Peyer's patch (tissue), 4 donors: ENCODE measurements at regions not wholly inside any gene's neighbourhood (a gene's known extent, or its start where the extent isn't known, plus 50 kb on each side); places are given as distances from the start of the nearest gene placed in this dataset.

ENCODE experiments used
- DNase-seq, 3 donors: peaks; one replicate each; pipeline ENCODE4 v3.0.0-alpha.2; 2017 to 2019
- H3K27ac ChIP-seq, 4 donors: fragments of 200-600 bp; sonication (generic); one replicate each; pipeline ENCODE4 v1.5.1; 2016 to 2019
- H3K27me3 ChIP-seq, 2 donors: fragments of 200-600 bp; sonication (generic); one replicate each; pipeline ENCODE4 v1.5.1; 2019
- H3K36me3 ChIP-seq, 3 donors: fragments of 200-600 bp; sonication (generic); one replicate each; pipeline ENCODE4 v1.5.1; 2016 to 2019
- H3K4me1 ChIP-seq, 4 donors: fragments of 200-600 bp; sonication (generic); one replicate each; pipeline ENCODE4 v1.5.1; 2016 to 2019
- H3K4me3 ChIP-seq, 4 donors: fragments of 200-600 bp; sonication (generic); 1 replicate in 3 of 4; 2 replicates in 1 of 4; pipeline ENCODE4 v1.5.1; 2016 to 2019; ENCODE audit warnings: mild to moderate bottlenecking in 1 of 4
- H3K9me3 ChIP-seq, 4 donors: fragments of 200-600 bp; sonication (generic); one replicate each; pipeline ENCODE4 v1.5.1; 2016 to 2019; ENCODE audit warnings: mild to moderate bottlenecking in 1 of 4
- POLR2A ChIP-seq, 2 donors: fragments of 450-650 bp; IDR thresholded peaks; one replicate each; pipeline ENCODE4 v1.5.1; 2017; ENCODE audit warnings: antibody characterized with exemption in 2 of 2, mild to moderate bottlenecking in 2 of 2, moderate library complexity in 2 of 2
- TF ChIP-seq, protein P1 (sequence below), 6 experiments: fragments of 450-650 bp in 4 of 6; fragments of 200-600 bp in 2 of 6; sonication (generic) in 1 of 6; IDR thresholded peaks; one replicate each; pipeline ENCODE4 v1.5.1; 2017 to 2019; ENCODE audit warnings: antibody characterized with exemption in 6 of 6, mild to moderate bottlenecking in 3 of 6, moderate library complexity in 1 of 6

DNA sequence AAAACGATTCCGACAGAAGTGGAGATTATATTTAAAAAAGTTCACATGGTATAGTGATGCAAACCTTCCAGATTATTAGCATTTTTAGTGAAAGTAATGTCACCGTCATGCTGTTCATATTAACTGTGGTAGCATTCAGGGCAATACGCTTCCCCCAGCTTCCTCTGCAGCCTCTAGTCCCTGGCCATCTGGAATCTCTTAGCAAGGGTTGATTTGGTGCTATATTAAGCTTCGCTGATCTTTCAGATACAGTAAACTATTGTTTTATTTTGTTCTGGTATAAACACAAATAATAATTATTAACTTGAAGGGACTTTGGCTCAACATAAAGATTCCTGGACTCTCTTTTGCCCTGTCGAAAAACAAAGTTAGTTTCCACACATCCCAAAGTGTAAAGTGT lies 1080.5 kb upstream of the TENM3 start:
- no peaks in the 10 kb centered on the region for H3K9me3 ChIP-seq
- no peak overlapping the region for H3K4me3 ChIP-seq
- H3K27me3 ChIP-seq, result no peaks in the 10 kb centered on the region
- no peaks in the 10 kb centered on the region for H3K4me1 ChIP-seq
- no peak for TF ChIP-seq POLR2A (IDR thresholded peaks at IDR 0.05)
- TF ChIP-seq, protein P1, sequence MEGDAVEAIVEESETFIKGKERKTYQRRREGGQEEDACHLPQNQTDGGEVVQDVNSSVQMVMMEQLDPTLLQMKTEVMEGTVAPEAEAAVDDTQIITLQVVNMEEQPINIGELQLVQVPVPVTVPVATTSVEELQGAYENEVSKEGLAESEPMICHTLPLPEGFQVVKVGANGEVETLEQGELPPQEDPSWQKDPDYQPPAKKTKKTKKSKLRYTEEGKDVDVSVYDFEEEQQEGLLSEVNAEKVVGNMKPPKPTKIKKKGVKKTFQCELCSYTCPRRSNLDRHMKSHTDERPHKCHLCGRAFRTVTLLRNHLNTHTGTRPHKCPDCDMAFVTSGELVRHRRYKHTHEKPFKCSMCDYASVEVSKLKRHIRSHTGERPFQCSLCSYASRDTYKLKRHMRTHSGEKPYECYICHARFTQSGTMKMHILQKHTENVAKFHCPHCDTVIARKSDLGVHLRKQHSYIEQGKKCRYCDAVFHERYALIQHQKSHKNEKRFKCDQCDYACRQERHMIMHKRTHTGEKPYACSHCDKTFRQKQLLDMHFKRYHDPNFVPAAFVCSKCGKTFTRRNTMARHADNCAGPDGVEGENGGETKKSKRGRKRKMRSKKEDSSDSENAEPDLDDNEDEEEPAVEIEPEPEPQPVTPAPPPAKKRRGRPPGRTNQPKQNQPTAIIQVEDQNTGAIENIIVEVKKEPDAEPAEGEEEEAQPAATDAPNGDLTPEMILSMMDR (IDR thresholded peaks at IDR 0.05), result no peak
- no peaks in the 10 kb centered on the region for H3K36me3 ChIP-seq
- no peak overlapping the region for H3K27ac ChIP-seq
- no peak for DNase-seq

DNA sequence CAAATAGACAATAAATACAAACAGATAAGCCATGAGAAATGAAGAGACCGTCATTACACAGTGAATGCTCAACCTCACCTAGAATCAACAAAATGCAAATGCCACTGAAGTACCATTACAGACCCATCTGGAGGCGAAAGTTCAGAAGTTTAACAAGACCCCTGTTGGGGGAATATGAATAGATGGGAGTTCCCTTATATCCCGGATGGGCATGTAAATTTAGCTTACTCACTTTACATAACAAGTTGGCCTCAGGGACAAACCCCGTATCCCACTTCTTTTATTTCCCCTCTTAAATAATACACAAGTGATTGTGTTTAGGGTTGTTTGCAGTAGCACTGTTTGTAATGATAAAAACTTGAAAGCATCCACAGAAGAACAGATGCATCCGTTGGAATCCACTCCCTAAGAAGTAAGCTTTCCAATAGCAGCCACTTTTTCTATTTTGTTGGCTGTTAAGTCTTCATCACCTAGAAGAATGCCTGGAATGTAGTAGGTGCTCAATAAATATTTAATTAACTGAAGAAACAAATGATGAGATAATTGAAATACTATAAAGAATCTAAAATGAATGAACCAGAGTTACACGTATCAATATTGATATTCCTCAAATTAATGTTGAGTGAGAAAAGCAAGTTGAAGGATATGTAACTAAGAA lies 1076.3 kb upstream of the TENM3 start:
- Histone ChIP-seq H3K4me3 (no peak overlapping the region), H3K27ac (no peak overlapping the region), H3K36me3 (no peaks in the 10 kb centered on the region), H3K4me1 (no peaks in the 10 kb centered on the region), H3K9me3 (no peaks in the 10 kb centered on the region), H3K27me3 (no peaks in the 10 kb centered on the region)
- no peak for TF ChIP-seq POLR2A (IDR thresholded peaks at IDR 0.05)
- TF ChIP-seq, protein P1 (IDR thresholded peaks at IDR 0.05), result no peak
- DNase-seq, result no peak

DNA sequence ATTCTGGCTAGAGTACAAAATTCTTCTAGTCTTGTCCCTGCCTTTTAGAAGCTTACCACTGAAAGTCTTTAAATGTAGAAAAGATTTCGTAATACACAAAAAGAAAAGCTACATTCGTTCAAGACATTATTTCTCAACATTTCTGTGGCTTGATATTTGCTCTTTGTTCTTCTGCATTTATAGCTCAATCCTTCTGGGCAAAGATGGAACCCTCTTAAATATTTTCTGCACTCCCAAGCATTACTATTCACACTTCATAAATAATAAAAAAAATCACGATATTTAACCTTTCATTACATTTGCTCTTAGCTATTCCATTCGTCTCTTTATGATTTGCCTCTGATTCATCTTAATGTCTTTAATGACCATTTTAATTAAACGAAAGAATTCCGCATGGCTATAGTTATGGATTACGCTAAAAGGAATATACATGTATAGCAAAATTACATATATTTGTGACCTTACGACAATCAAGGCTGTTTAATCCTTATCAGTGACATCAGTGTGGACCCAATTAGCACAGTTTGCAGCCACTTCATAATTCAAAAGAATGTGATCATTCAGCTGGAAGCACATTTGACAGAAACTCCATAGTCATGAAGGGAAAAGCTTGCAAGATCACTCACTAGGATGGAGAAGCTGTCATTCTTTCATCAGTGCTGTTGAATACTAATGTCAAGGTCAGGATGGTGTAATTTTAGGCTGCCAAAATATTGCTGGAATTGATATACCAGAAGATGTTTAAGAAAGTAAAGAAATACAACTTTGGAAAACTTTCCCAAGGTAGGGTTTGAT lies 1075.0 kb upstream of the TENM3 start:
- TF ChIP-seq, protein P1 (IDR thresholded peaks at IDR 0.05), result no peak
- no peak for TF ChIP-seq POLR2A (IDR thresholded peaks at IDR 0.05)
- H3K27ac ChIP-seq, result no peak overlapping the region
- no peak overlapping the region for H3K4me3 ChIP-seq
- no peaks in the 10 kb centered on the region for H3K4me1 ChIP-seq
- DNase-seq, result no peak
- H3K36me3 ChIP-seq, result no peaks in the 10 kb centered on the region
- H3K27me3 ChIP-seq, result no peaks in the 10 kb centered on the region
- H3K9me3 ChIP-seq, result no peaks in the 10 kb centered on the region

DNA sequence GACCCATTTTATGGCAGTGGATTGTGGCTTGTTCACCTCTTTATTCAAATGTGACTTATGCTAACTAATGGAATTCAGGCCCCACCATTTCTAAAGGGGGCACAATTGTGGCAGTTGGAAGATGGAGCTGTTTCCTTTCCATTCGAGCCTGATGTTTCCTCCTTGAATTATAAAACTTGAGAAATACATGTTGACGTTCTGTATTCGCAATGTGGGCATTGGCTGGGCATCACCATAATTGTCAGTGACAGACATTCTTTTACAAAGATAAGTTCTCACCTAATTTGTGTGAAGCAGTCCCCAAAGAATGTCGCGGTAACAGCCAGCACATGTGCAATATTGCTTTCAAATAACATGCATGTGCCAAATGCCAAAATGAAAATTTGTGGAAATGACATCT lies 1070.2 kb upstream of the TENM3 start:
- no peak for DNase-seq
- Histone ChIP-seq H3K9me3 (no peaks in the 10 kb centered on the region), H3K36me3 (no peaks in the 10 kb centered on the region), H3K4me3 (no peak overlapping the region), H3K27me3 (no peaks in the 10 kb centered on the region), H3K27ac (no peak overlapping the region), H3K4me1 (no peaks in the 10 kb centered on the region)
- TF ChIP-seq POLR2A (IDR thresholded peaks at IDR 0.05), result no peak
- TF ChIP-seq, protein P1 (IDR thresholded peaks at IDR 0.05), result no peak

DNA sequence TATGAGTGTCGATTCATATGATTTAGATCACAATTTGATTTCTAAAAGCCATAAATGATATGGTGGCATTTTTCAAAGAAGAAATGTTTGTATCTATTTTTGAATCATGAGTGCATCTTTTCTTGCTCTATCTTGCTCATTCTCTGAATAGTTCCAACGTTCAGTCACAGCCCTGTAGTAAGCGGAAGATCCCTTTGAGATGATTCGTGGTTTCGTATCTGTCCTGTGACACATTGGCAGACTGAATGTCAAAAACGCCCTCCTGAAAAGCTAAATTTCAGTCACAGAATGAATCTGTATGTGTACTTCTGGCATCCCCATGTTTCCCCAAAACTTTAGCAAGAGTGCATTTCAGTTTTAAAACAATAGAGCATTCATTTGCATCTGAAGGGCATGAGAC lies 1066.9 kb upstream of the TENM3 start:
- H3K9me3 ChIP-seq, result no peaks in the 10 kb centered on the region
- H3K36me3 ChIP-seq, result no peaks in the 10 kb centered on the region
- H3K4me3 ChIP-seq, result no peak overlapping the region
- no peaks in the 10 kb centered on the region for H3K4me1 ChIP-seq
- H3K27ac ChIP-seq, result no peak overlapping the region
- no peak for DNase-seq
- no peaks in the 10 kb centered on the region for H3K27me3 ChIP-seq
- no peak for TF ChIP-seq POLR2A (IDR thresholded peaks at IDR 0.05)
- TF ChIP-seq, protein P1 (IDR thresholded peaks at IDR 0.05), result no peak
